ENCODE measurements at regions not wholly inside any gene's neighbourhood (a gene's known extent, or its start where the extent isn't known, plus 50 kb on each side); places are given as distances from the start of the nearest gene placed in this dataset.
"Not testable (repeated sequence)": the region's sequence is repeated elsewhere in the genome, so short reads cannot be mapped to it uniquely, and the experiment has no call there.

DNA sequence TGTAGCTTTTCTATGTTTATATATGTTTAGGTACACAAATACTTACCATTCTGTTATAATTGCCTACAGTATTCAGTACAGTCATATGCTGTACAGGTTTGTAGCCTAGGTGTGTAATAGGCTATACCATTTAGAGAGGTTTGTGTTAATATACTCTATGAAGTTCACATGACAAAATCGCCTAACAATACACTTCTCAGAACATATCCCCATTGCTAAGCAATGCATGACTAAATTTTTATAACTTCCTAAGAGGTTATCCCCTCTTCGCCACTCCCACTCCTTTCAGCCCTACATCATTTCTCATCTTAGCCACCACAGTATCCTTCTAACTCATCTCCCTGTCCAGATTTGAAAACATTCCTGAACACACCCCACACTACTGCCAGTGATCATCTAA, 83.7 kb upstream of the ZCCHC13 start:
- Mint-ChIP-seq H3K4me3 (ENCODE audit: low read depth) (no peak overlapping the region), H3K27me3 (ENCODE audit: low read depth) (no peaks in the 10 kb centered on the region), H3K27ac (peak overlapping the region; percentile 14), H3K36me3 (ENCODE audit: low read depth) (peaks cover 46% of the 10 kb centered on the region), H3K4me1 (ENCODE audit: low read depth) (peaks cover 2% of the 10 kb centered on the region), H3K9me3 (no peaks in the 10 kb centered on the region)
- intact Hi-C loops (cut with micrococcal nuclease): no loop called here
- DNase-seq (ENCODE audit: low spot score): no peak

DNA sequence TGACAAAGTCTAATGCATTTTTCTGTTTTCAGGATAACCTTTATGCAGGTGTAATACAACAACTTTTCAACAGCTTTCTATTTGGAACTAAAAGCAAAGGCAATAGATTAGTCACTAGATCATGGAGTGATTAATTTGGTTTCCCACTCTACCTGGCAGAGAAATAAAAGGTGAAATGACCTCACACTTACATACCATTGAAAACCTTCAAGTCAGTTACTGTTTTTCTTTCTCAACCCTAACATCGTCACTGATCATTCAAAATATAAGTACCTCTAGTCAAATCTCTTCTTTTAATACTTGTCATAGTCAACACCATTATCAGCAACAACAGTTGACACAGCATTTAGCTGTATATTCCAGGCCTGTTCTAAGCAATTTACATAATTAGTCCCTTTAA, 85.1 kb upstream of the ZCCHC13 start:
- intact Hi-C loops (cut with micrococcal nuclease): no loop called here
- Mint-ChIP-seq H3K27me3 (ENCODE audit: low read depth) (no peaks in the 10 kb centered on the region), H3K4me3 (ENCODE audit: low read depth) (no peak overlapping the region), H3K9me3 (no peaks in the 10 kb centered on the region), H3K4me1 (ENCODE audit: low read depth) (peaks cover 2% of the 10 kb centered on the region), H3K27ac (no peak overlapping the region), H3K36me3 (ENCODE audit: low read depth) (peaks cover 50% of the 10 kb centered on the region)
- no peak for DNase-seq (ENCODE audit: low spot score)

- H3K36me3 Mint-ChIP-seq (ENCODE audit: low read depth): peaks cover 58% of the 10 kb centered on the region
- H3K27ac Mint-ChIP-seq: no peak overlapping the region
- no peaks in the 10 kb centered on the region for H3K27me3 Mint-ChIP-seq (ENCODE audit: low read depth)
- DNase-seq (ENCODE audit: low spot score): no peak
- no peaks in the 10 kb centered on the region for H3K9me3 Mint-ChIP-seq
- H3K4me1 Mint-ChIP-seq (ENCODE audit: low read depth): peaks cover 2% of the 10 kb centered on the region
- no peak overlapping the region for H3K4me3 Mint-ChIP-seq (ENCODE audit: low read depth)
- intact Hi-C loops (cut with micrococcal nuclease): no loop called here
Measured at GRCh38 chrX:74216421-74216820, 87.6 kb upstream of the ZCCHC13 start.

DNA sequence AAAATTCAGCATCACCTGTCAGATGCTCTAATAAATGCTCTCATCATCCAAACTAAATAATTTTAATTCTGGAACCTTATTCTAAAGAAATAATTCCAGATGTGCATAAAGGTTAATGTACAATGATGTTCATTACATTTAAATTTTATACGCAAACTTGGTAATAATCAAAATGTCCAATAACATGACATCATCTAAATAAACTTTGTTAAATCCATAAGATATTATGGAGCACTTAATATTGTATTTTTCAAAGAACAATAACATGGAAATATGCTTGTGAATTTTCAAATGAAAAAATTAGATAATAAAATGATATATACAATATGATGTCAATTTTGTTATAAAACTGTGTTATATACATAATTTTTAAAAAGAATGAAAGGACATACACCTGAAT, 92.1 kb upstream of the ZCCHC13 start:
- DNase-seq (ENCODE audit: low spot score): no peak
- no peaks in the 10 kb centered on the region for H3K27me3 Mint-ChIP-seq (ENCODE audit: low read depth)
- H3K36me3 Mint-ChIP-seq (ENCODE audit: low read depth): peaks cover 46% of the 10 kb centered on the region
- intact Hi-C loops (cut with micrococcal nuclease): no loop called here
- H3K9me3 Mint-ChIP-seq: no peaks in the 10 kb centered on the region
- H3K4me3 Mint-ChIP-seq (ENCODE audit: low read depth): no peak overlapping the region
- H3K4me1 Mint-ChIP-seq (ENCODE audit: low read depth): no peaks in the 10 kb centered on the region
- H3K27ac Mint-ChIP-seq: no peak overlapping the region

DNA sequence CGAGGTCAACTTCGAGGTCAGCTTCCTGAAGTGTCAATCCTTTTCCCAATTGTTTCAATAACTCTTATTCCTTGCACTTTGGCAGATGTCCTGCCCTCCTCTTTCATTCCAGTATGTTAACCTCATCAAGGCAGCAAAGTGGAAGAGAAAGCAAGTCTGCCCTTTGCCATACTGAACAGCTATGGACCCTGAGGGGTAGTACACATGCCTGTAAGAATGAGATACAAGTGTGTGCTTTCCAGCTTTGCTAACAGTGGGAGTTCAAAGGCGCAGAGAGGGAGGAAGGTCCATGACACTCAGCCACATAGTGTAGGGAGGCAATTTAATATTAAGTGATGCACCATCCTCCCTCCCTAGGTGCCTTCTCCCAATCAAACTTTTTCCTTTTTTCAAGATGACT, 96.4 kb upstream of the ZCCHC13 start:
- DNase-seq (ENCODE audit: low spot score): no peak
- H3K36me3 Mint-ChIP-seq (ENCODE audit: low read depth): peaks cover 19% of the 10 kb centered on the region

GRCh38 chrX:74195605-74196004, 108.4 kb upstream of the ZCCHC13 start:
- Mint-ChIP-seq H3K9me3 (peaks cover 4% of the 10 kb centered on the region), H3K36me3 (ENCODE audit: low read depth) (no peaks in the 10 kb centered on the region), H3K4me1 (ENCODE audit: low read depth) (no peaks in the 10 kb centered on the region), H3K27me3 (ENCODE audit: low read depth) (no peaks in the 10 kb centered on the region), H3K4me3 (ENCODE audit: low read depth) (no peak overlapping the region), H3K27ac (no peak overlapping the region)
- intact Hi-C loops (cut with micrococcal nuclease): no loop called here
- DNase-seq (ENCODE audit: low spot score): no peak

More for the DNA sequence above, 96.4 kb upstream of the ZCCHC13 start:
- no peak overlapping the region for H3K4me3 Mint-ChIP-seq (ENCODE audit: low read depth)
- no peak overlapping the region for H3K27ac Mint-ChIP-seq
- H3K9me3 Mint-ChIP-seq: no peaks in the 10 kb centered on the region
- no peaks in the 10 kb centered on the region for H3K4me1 Mint-ChIP-seq (ENCODE audit: low read depth)
- intact Hi-C loops (cut with micrococcal nuclease): no loop called here
- H3K27me3 Mint-ChIP-seq (ENCODE audit: low read depth): no peaks in the 10 kb centered on the region

DNA sequence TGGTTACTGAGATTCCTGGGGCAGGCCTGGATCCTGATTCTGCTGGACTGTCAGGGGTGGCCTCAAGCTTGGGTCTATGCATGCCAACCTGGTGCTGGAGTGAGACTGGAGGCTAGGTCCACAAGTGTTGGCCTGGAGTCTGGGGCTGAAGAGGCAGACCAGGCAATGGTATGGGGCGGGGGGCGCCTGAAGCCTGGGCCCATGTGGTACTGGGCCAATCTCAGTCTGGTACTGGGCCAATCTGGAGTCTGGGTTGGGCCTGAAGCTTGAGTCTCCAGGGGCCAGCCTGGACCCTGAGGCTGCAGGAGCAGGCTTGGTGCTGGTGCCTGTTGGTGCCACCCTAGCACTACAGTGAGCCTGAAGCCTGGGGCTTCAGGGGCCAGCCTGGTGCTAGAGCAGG, 108.9 kb upstream of the ZCCHC13 start:
- no peak for DNase-seq (ENCODE audit: low spot score)
- Mint-ChIP-seq H3K4me1 (ENCODE audit: low read depth) (no peaks in the 10 kb centered on the region), H3K9me3 (peaks cover 4% of the 10 kb centered on the region), H3K36me3 (ENCODE audit: low read depth) (no peaks in the 10 kb centered on the region), H3K27ac (no peak overlapping the region), H3K4me3 (ENCODE audit: low read depth) (no peak overlapping the region), H3K27me3 (ENCODE audit: low read depth) (no peaks in the 10 kb centered on the region)
- intact Hi-C loops (cut with micrococcal nuclease): no loop called here

- H3K9me3 Mint-ChIP-seq: no peaks in the 10 kb centered on the region
- H3K27me3 Mint-ChIP-seq (ENCODE audit: low read depth): no peaks in the 10 kb centered on the region
- H3K4me3 Mint-ChIP-seq (ENCODE audit: low read depth): no peak overlapping the region
- H3K4me1 Mint-ChIP-seq (ENCODE audit: low read depth): no peaks in the 10 kb centered on the region
- intact Hi-C loops (cut with micrococcal nuclease): no loop called here
- H3K27ac Mint-ChIP-seq: no peak overlapping the region
- no peaks in the 10 kb centered on the region for H3K36me3 Mint-ChIP-seq (ENCODE audit: low read depth)
- DNase-seq (ENCODE audit: low spot score): no peak
Measured at GRCh38 chrX:74187211-74187610, 116.8 kb upstream of the ZCCHC13 start.

DNA sequence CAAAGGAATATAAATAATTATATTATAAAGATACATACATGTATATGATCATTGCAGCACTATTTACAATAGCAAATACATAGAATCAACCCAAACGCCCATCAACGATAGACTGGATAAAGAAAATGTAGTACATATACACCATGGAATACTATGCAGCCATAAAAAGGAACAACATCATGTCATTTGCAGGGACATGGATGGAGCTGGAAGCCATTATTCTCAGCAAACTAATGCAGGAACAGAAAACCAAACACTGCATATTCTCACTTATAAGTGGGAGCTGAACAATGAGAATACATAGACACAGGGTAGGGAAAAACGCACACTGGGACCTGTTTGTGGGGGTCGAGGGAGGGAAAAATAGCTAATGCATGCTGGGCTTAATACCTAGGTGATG, 120.9 kb upstream of the ZCCHC13 start:
- H3K4me3 Mint-ChIP-seq (ENCODE audit: low read depth); H3K27me3 Mint-ChIP-seq (ENCODE audit: low read depth); H3K27ac Mint-ChIP-seq; H3K4me1 Mint-ChIP-seq (ENCODE audit: low read depth); intact Hi-C loops (cut with micrococcal nuclease); DNase-seq (ENCODE audit: low spot score); H3K9me3 Mint-ChIP-seq; H3K36me3 Mint-ChIP-seq (ENCODE audit: low read depth): not testable (repeated sequence)

GRCh38 chrX:74181976-74182375, 122.0 kb upstream of the ZCCHC13 start:
- DNase-seq (ENCODE audit: low spot score); H3K36me3 Mint-ChIP-seq (ENCODE audit: low read depth); H3K27ac Mint-ChIP-seq; H3K9me3 Mint-ChIP-seq; intact Hi-C loops (cut with micrococcal nuclease); H3K4me3 Mint-ChIP-seq (ENCODE audit: low read depth); H3K4me1 Mint-ChIP-seq (ENCODE audit: low read depth); H3K27me3 Mint-ChIP-seq (ENCODE audit: low read depth): not testable (repeated sequence)

DNA sequence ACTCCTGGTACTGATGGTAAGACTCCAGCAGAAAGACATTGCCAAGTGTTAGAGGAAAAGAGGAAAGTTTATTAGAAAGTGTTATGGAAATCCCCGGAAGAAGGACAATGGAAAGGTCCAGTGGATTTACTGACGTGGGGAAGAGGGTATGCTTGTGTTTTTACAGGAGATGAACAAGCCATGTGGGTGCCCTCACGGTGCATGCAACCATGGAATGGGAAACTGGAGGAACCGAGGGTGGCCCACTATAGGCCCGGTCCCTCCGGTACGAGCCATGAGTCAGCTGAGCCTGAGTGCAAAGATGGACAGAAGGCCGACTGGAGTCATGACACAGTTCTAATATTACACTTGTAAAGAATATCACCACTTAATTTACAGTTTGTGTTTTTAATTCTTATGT, 123.3 kb upstream of the ZCCHC13 start:
- no peak overlapping the region for H3K4me3 Mint-ChIP-seq (ENCODE audit: low read depth)
- intact Hi-C loops (cut with micrococcal nuclease): no loop called here
- H3K9me3 Mint-ChIP-seq: no peaks in the 10 kb centered on the region
- H3K36me3 Mint-ChIP-seq (ENCODE audit: low read depth): no peaks in the 10 kb centered on the region
- no peak for DNase-seq (ENCODE audit: low spot score)
- H3K27me3 Mint-ChIP-seq (ENCODE audit: low read depth): no peaks in the 10 kb centered on the region
- no peak overlapping the region for H3K27ac Mint-ChIP-seq
- H3K4me1 Mint-ChIP-seq (ENCODE audit: low read depth): no peaks in the 10 kb centered on the region

DNA sequence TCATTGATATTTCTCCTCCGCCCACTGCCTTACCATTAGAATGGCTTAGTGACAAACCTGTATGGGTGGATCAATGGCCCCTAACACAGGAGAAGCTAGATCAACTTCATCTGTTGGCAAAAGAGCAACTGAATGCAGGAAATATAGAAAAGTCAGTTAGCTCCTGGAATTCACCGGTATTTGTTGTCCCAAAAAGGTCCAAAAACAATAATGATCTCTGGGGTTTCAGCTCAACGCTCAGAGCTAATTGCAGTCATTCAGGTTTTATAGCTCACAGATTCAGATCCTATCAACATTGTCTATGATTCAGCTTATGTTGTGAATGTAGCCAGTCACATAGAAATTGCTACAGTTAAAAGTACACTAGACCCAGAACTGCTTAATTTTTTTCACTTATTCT, 124.0 kb upstream of the ZCCHC13 start:
- no peaks in the 10 kb centered on the region for H3K27me3 Mint-ChIP-seq (ENCODE audit: low read depth)
- no peak overlapping the region for H3K27ac Mint-ChIP-seq
- no peaks in the 10 kb centered on the region for H3K36me3 Mint-ChIP-seq (ENCODE audit: low read depth)
- no peak overlapping the region for H3K4me3 Mint-ChIP-seq (ENCODE audit: low read depth)
- intact Hi-C loops (cut with micrococcal nuclease): no loop called here
- H3K4me1 Mint-ChIP-seq (ENCODE audit: low read depth): no peaks in the 10 kb centered on the region
- no peak for DNase-seq (ENCODE audit: low spot score)
- no peaks in the 10 kb centered on the region for H3K9me3 Mint-ChIP-seq

GRCh38 chrX:74179499-74179898, 124.5 kb upstream of the ZCCHC13 start:
- no peaks in the 10 kb centered on the region for H3K36me3 Mint-ChIP-seq (ENCODE audit: low read depth)
- intact Hi-C loops (cut with micrococcal nuclease): no loop called here
- no peaks in the 10 kb centered on the region for H3K27me3 Mint-ChIP-seq (ENCODE audit: low read depth)
- H3K4me3 Mint-ChIP-seq (ENCODE audit: low read depth): no peak overlapping the region
- no peak for DNase-seq (ENCODE audit: low spot score)
- H3K27ac Mint-ChIP-seq: no peak overlapping the region
- no peaks in the 10 kb centered on the region for H3K4me1 Mint-ChIP-seq (ENCODE audit: low read depth)
- H3K9me3 Mint-ChIP-seq: peaks cover 4% of the 10 kb centered on the region

- DNase-seq (ENCODE audit: low spot score): no peak
- H3K9me3 Mint-ChIP-seq: peaks cover 8% of the 10 kb centered on the region
- intact Hi-C loops (cut with micrococcal nuclease): no loop called here
- no peaks in the 10 kb centered on the region for H3K36me3 Mint-ChIP-seq (ENCODE audit: low read depth)
- H3K27ac Mint-ChIP-seq: no peak overlapping the region
- H3K4me3 Mint-ChIP-seq (ENCODE audit: low read depth): no peak overlapping the region
- H3K4me1 Mint-ChIP-seq (ENCODE audit: low read depth): no peaks in the 10 kb centered on the region
- H3K27me3 Mint-ChIP-seq (ENCODE audit: low read depth): no peaks in the 10 kb centered on the region
Measured at GRCh38 chrX:74179071-74179470, 124.9 kb upstream of the ZCCHC13 start.
